KG1 (cell line): ENCODE measurements at regions not wholly inside any gene's neighbourhood (a gene's known extent, or its start where the extent isn't known, plus 50 kb on each side); places are given as distances from the start of the nearest gene placed in this dataset.
A peak's percentile ranks its signal among the peaks of the same experiment; 100 is the strongest.
"Not testable (repeated sequence)": the region's sequence is repeated elsewhere in the genome, so short reads cannot be mapped to it uniquely, and the experiment has no call there.

Experiments used
- DNase-seq: peaks from one replicate; lab custom pipeline; 2025; lab: John Stamatoyannopoulos, UW

DNA sequence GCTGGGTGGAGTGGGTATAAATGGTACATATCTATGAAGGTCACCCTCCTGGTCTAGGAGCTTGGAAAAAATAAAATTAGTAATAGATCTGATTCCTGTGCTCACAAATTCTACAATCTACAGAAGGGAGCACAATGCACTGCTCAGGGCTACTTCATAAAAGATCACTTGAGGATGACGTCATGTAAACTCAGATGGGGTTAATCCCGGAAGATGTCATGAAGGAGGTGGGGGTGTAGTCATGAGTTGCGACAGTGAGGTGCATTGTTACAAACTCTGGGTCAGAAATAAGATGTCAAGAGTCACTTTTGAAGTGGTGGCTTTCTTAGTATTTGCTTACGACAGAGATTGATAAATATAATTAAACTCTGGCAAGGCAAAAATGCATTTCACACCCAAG is 68.2 kb downstream of the LHX9 start:
- DNase-seq = no peak

DNA sequence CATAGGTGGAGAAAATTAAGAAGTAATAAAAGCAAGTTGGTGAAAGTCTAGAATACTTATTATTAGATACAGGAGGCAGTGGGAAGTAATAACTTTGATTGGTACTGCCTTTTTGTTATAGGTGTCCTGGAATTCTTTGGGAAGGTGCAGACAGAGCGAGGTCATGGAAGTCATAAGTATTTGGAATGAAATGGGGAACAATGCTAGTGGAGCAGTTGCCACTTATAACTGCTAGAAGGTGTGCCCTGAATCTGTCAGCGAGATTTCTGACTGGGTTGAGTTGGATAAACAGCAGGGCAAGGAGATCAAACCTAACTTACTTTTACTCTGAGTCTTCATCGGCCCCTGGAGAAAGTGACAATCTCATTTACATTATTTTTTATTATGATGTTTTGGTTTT is 69.6 kb downstream of the LHX9 start:
- DNase-seq = no peak

DNA sequence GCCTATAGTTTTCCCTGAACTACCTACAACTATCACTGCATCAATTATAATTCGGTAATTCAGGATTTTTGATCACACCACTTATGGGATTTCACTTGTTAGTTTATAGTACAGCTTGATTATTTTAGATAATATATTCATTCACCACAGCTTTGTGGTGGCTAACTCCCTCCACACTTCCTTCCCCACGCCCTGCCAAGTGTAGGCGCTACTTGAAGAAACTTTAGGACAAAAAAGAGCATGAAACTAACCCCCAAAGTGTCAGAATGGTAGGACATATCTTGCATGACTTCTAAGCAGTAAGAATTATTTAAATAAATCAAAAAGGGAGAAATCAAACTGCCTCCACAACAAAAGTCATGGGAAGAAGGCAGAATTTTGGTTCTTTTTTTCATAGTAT is 70.1 kb downstream of the LHX9 start:
- DNase-seq = peak; percentile 4

DNA sequence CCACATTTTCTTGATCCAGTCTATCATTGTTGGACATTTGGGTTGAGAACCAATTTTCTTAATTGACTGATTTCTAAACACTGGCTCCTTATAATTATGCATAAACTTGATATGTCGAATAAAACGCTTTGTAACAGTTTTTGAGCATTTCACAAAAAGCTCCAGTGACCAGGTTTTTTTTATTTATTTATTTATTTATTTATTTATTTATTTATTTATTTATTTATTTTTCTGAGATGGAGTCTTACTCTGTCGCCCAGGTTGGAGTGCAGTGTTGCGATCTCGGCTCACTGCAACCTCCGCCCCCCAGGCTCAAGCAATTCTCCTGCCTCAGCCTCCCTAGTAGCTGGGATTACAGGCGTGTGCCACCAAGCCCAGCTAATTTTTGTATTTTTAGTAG is 71.4 kb downstream of the LHX9 start:
- DNase-seq = not testable (repeated sequence)

DNA sequence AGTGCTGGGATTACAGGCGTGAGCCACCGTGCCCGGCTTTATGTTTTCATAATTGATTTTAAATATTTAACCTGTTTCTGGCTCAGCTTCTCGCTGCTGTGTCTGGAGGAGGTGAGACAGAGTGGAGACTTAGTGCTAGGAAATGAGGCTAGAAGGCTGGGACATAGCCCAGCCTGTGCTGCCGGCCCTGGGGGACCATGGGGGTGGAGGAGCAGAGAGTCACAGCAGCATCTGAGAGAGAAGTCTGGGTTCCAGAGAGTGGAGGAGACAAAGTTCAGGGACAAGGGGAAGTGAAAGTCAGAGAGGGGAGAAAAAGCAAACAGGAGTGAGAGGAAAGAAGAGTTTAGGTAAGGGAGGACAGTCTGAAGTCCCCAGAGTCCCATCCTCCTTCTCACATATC is 71.9 kb downstream of the LHX9 start:
- no peak for DNase-seq

DNA sequence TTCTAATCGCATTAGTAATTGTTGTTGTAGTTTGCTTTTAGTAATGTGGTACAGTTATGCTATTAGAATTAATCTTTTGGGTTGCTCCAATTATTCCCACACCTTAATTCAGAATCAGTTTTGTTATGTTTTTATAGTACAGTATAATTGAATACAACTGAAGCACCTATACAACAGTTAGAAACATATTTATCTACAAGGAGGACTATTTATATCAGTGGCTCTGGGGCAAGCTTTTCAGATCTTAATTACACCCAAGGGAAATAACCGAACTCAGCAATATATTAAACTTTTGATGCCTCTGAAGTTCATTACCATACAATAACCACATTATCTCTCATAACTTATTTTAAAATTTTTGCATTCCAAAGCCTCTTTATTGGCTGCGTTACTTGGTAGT is 74.4 kb downstream of the LHX9 start:
- no peak for DNase-seq

DNA sequence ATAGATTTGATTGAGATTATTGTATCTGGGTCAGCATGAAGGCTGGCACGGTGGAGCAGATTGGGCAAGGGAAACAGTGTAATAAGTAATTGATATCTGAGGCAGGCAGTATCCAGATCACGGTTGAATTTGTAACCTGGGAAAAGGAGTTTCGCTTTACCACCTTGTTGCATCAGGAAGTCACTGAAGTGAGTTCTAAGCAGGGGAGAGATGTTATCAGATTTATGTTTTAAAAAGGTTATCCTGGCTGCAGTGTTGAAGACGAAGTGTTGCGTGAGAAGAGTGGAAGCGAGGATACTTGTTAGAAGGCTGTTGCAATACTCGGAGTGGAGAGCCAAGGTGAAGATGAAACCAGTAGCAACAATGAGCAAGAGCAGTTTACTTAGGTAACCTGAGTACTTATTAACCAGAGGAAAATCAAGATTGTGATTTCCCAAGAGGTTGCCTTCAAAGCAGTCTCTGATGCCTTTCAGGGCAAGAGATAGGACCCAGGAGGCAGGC is 77.8 kb downstream of the LHX9 start:
- no peak for DNase-seq

DNA sequence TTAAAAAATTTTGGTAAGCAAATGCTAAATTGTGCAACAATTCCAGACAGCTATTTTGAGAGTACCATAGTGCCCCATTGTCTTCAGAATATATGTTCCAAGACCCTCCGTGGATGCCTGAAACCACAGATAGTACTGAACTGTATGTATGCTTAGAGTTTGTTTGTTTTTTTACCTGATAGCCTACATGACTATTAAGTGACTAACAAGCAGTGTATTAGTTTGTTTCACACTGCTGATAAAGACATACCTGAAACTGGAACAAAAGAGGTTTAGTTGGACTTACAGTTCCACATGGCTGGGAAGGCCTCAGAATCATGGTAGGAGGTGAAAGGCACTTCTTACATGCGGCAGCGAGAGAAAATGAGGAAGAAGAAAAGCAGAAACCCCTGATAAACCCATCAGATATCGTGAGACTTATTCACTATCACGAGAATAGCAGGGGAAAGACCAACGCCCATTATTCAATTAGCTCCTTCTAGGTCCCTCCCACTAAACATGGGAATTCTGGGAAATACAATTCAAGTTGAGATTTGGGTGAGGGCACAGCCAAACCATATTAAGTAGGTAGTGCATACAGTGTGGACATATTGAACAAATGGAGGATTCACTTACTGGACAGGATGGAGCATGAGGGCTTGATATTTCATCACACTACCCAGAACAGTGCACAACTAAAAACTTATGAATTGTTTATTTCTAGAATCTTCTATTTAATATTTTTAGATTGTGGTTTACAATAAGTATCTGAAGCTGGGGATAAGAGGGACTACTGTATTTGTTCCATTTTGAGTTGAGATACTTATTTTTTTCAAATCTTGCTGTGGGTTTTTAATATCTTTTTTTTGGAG is 78.5 kb downstream of the LHX9 start:
- no peak for DNase-seq

DNA sequence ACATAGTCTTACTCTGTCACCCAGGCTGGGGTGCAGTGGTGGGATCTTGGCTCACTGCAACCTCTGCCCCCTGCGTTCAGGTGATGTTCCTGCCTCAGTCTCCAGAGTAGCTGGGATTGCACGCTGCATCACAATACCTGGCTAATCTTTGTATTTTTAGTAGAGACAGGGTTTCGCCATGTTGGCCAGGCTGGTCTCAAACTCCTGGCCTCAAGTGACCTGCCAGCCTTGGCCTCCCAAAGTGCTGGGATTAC is 79.0 kb downstream of the LHX9 start:
- DNase-seq = not testable (repeated sequence)

DNA sequence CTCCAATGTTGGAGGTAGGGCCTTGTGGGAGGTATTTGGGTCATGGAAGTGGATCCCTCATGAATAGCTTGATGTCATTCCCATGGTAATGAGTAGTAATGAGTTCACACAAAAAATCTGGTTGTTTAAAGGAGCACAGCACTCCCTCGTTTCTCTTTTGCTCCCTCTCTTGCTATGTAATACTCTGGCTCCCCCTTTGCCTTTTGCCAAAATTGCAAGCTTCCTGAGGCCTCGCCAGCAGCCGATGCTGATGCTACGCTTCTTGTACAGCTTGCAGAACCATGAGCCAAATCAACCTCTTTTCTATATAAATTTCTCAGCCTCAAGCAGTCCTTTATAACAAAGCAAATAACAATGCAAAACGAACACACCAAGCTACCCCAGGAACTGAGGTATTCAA is 80.9 kb downstream of the LHX9 start:
- no peak for DNase-seq

DNA sequence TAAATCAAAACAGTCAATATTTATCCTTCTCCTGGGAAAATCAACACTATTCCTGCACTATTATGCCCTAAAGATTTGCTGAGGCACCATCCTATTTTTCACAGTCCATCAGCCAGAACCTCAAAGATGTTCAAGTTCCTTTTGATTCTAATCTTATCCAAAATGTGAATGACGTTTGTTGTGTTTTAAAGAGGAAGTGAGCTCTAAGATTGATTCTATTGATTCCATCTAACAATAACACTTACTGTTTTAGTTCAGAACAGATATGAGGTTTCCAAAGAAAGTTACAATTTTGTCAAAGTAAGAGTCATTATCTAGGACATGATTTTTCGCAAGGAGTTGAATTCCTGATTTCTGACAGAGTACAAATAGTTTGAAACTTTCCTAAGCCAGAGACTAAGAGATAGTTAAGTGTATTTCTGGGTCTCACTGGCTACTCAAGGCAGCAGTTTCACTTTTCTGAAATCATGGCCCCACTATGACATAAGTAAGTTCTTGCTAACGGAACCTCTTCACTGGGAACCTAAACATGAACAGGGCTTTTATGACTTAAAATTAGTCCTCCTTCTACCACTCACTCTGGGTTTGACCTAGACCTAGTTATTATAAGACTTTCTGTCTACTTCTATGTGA is 84.7 kb downstream of the LHX9 start:
- no peak for DNase-seq

DNA sequence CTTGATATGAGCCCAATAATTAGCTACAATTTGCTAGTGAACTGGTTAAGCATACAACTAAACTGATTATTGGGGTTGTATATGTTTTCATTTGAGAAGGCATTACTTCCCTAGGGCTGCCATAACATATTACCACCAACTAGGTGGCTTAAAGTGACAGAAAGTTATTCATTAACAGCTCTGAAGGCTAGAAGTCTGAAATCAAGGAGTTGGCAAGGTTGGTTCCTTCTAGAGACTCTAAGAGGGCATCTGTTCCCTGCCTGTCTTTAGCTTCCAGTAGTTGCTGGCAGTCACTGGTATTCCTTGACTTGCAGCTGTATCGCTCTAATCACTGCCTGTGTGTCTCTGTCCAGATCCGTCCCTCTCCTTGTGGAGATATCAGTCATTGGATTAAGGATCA is 86.3 kb downstream of the LHX9 start:
- no peak for DNase-seq

DNA sequence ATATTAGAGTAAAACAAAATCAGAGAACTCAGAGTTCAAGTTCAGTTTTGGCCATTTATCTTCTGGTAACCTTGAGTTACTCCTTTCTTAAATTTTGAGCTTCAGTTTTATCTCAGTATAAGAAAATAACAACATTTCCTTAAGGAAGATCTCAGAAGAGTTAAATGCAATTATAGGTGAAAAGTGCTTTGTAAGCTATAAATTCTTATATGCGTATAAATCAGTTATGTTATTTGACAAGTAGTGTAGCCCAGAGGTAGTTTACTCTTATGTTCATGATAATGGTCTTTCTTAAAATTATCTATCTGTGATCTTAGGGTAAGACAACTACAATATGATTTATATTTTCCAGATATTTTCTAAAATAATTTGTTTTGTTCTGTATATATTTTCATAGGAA is 89.8 kb downstream of the LHX9 start:
- DNase-seq = no peak

DNA sequence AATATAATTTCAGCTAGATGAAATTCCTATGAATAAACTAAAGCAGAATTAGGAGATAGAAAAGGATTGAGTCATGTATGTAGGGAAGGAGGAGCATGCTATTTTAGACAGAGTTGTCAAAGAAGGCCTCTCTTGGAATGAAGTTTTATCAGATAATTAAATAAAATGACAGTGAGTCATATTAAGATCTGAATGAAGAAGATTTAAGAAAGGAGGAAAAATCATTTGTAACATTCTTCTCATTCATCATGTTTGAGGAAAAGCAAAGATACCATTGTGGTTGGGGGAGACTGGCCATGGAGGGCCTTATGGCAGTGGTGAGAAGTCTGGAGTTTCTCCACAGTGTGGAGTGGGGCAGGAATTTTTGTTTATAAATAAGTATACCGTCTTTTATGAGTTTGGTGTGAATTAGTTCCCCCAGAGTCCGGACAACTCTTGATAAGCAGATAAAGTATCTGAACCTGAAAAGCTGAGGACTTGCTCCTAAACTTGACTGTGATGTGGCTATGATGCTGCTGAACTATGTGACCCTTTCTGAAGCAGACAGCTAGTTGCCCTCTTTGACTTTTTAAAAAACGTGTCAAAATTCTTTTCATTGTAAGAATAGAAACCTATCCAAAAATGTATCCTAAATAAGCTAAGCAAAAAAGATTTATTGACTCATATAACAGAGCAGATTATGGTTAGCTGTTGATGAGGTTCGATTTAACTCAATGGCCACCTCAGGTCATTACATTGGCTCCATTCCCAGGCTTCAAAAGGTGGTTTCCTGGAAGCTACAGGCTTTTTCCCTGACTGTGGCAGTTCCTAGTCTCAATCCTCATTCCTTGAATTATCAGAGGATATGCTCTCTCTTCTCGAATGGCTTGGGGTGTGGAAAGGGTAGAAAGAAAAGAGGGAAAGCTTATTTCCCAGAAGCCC is 90.8 kb downstream of the LHX9 start:
- DNase-seq = no peak

DNA sequence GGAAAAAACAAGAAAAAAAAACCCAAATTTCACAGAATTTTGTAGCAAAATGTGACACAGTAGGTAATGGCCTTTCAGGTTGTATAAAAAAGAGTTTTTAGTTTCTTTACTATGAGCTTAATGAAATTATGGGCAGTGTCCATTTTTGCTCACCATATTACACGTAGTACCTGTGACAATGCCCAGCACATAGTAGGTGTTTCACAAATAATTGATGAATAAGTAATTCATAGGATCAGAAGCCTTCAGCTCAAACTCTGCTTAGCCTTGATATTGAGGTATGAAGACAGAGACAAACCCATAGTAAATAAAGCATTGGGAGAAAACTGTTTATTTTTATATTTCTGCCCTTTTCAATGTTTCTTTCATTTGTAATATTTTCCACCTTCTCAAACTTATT is 97.2 kb downstream of the LHX9 start:
- DNase-seq = no peak

DNA sequence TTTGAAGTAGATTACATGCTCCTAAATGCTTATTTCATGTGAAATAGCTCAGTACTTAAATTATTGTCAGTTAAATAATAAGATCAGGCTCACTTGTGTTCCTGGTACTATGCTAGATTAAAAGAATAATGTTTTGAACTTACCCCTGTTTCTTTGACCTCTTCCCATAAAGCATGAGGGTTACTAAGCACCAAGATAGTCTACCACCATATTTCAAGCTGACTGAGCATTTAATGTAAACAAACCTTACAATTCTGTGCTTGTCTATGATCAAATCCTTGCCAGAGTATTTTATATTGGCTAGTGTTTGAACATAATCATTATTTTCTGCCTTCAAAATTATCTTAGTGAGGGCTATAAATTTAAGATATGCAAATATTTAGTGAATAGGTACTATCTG is 98.1 kb downstream of the LHX9 start:
- DNase-seq = no peak

DNA sequence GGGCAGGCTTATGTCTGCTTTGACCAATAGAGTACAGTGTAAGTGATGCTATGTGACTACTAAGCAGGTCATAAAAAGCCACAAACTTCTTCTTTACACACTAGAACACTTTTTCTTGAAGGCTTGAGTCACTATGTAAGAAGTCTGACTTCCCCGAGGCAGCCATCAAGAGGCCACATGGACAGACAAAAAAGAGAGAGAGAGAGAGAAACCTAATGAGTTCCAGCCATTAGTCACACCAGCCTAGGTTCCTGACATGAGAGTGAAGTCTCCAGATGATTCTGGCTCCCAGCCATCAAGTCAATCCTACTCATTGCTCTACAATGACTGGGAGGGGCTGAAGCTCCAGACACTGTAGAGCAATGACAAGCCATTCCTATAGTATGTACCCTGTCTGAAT is 101.4 kb downstream of the LHX9 start:
- DNase-seq = no peak

DNA sequence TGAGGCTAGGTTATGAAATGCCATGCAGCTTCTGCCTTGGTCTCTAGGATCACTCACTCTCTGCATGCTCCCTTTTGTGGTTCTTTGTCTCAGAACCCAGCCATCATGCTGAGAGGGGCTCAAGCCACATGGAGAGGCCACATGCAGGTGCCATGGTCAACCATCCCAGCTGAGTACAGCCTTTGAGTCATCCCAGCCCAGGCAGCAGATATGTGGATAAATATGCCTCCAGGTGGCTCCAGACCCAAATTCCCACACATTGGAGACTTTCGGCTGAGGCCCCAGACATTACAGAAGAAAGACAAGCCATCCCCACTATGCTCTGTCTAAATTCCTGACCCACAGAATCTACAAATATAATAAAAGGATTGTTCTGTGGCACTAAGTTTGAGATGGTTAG is 102.0 kb downstream of the LHX9 start:
- no peak for DNase-seq

DNA sequence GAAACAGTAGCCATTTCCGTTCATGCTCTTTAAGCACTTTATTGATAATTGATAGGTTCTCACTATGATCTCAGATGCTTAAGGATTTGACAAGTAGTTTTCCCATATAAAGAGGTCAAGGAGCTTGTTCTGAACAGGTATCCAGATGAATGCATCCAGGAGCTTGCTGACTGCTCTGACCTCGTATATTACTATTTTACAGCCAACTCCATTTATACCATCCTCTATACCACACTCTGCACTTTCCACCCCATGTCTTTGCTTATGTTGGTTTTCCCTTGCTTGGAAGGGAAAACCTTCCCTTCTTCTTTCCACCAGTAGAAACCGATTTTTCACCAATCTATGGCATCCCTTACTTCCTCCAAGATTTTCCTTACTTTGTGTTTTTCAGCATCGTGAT is 107.2 kb downstream of the LHX9 start:
- DNase-seq = no peak

DNA sequence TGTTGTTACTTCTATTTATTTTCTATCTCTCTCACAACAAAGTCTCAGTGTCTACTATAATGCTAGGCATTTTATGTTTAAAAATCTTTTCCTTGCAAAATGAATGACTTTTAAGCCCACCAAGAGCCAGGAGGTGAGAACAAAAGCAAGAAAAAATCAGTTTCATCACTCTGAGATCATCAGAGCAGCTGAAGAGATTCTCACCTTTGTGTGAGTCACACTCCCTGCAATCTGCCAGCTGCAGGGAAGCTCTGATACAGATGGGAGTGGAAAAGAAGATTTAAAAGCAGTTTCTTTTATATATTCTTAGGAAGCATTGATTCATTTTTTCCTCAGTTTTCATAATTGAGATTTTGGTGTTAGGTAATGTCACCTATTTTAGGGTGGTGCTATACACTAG is 107.6 kb downstream of the LHX9 start:
- DNase-seq = no peak

DNA sequence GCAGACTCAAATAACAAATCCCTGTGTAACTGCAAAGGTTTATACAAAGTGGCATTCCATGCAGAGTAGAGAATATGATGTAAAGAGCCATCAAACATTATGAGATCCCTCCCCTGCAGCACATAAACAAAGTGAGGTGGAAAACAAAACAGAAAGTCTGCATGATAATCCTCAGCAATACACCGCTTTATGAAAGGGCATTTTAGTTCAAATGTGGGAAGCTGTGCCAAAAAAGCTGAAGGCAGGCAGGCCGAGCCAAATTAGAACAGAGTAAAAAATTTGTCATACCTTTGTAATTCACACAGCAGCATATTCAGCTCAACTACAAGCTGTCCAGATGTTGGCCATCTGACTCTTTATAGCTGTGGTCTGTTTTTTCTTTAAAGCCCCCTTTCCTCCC is 113.5 kb downstream of the LHX9 start:
- DNase-seq = no peak

DNA sequence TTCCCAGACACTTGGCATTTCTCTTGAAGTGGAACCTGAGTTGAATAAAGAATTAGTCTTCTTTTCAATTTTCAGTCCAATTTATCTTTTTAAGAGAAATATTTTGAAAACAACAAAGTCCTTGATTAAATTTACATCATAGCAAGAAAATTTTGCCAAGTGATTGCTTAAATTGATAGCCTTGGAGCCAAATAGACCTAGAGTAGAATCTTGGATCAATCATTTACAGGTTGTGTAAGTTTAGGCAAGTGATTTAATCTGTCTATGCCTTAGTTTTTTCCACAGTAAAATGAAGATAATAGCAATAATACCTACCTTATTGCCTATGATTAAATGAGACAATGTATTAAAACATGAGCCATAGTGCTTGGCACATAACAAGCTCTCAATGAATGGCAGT is 113.9 kb downstream of the LHX9 start:
- DNase-seq = no peak

DNA sequence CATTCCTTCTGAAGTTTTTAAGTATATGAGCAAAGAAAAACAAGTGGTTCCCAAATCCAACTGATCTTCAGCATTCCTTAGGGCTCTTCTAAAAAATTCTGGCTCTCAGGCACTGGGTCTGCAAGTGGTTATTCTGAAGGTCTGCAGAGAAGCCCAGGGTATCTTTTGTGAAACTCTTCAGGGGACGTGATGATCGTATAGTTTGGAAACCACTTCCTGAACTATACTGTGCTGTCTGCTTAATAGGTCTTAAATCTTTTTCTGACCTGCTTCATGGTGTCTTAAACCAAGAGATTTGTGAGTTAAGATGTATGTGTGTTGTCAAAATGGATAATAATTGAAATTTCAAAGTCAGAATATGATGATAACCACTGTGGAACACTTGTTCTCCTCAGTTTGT is 115.5 kb downstream of the LHX9 start:
- DNase-seq = no peak
